ENCODE measurements at regions not wholly inside any gene's neighbourhood (a gene's known extent, or its start where the extent isn't known, plus 50 kb on each side); places are given as distances from the start of the nearest gene placed in this dataset.

- no peak for TF ChIP-seq EZH2phosphoT487 (IDR thresholded peaks at IDR 0.05; ENCODE audit: borderline replicate concordance, low read depth, low read length)
- no peak for TF ChIP-seq CTCF (conservative IDR thresholded peaks at IDR 0.05; ENCODE audit: low read length)
These were observed 373.9 kb upstream of the SPAG17 start for GRCh38 chr1:118558933-118559332.

Measured in OCI-LY7 (cell line).